Stimulated activated CD8-positive, alpha-beta memory T cell treated with anti-CD3 and anti-CD28 coated beads, Interleukin-12 subunit alpha, Interleukin-12 subunit beta, amount 100 ng/mL, for 4 hours (primary cell): ENCODE measurements at regions not wholly inside any gene's neighbourhood (a gene's known extent, or its start where the extent isn't known, plus 50 kb on each side); places are given as distances from the start of the nearest gene placed in this dataset.
"Not testable (repeated sequence)": the region's sequence is repeated elsewhere in the genome, so short reads cannot be mapped to it uniquely, and the experiment has no call there.

Experiments
- DNase-seq: peaks from one replicate; pipeline ENCODE4 v3.0.0-alpha.2; 2020; ENCODE audit warnings: low read depth

DNA sequence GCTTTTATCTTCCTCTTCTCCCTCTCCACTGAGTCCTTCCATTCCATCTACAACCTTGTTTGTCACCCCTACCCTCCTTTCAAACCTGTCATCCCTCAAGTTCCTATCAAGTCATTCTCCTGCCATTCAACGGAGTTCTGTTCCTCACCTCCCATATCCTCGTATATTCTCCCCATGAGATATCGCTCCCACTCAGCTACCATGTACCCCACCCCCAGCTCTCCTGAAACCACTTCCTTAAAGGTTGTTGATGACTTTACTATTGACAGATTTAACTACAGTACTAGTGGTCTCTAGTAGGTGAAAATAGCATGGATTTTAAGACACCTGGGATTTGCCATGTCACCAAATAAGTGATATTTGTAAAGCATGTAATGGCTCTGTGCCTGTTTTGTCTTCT is 107.4 kb upstream of the BARHL2 start:
- DNase-seq, result no peak

DNA sequence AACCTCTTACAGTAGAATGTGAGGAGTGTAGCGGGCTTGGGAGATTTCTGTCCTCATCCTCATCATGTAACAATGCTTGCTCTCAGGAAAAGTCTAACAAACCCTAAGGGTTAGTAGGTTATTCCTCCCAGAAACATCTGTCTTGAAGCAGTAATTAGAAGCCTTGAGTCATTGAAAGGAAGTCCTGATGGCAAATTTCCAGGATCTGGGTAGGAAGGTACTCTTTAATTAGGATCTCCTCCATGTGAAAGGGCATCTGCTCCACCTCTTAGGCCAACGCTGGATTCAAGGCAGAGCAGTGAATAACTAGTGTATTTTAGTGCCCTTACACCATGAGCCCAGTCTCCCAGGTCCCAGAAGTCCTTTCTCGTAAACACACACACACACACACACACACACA is 106.6 kb upstream of the BARHL2 start:
- no peak for DNase-seq

DNA sequence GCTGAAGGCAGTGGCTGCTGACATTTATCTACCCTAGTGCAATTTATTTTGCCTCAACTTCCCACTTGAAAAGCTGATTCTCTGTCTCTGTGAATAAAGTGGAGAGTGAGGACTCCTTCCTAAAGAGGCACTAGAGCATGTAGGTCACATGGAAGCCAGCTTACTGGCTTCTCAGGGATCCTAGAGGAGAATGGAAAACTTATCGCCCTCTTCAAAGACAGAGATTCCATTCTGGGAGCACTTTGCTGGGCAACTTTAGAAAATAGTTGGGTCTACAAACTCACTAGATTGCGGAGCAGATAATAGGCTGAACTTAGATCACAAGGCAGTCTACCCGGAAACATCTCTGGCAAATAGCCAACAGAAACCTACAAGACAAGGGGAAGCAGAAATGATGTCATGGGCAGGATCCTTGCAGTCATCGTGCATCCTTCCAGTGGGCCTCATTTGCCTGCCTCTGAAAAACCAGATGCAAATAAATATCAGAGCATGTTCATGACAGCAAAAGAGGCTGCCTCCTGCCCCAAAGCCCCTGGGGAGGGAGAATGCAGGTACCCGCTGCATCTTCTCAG is 104.8 kb upstream of the BARHL2 start:
- DNase-seq, result no peak

DNA sequence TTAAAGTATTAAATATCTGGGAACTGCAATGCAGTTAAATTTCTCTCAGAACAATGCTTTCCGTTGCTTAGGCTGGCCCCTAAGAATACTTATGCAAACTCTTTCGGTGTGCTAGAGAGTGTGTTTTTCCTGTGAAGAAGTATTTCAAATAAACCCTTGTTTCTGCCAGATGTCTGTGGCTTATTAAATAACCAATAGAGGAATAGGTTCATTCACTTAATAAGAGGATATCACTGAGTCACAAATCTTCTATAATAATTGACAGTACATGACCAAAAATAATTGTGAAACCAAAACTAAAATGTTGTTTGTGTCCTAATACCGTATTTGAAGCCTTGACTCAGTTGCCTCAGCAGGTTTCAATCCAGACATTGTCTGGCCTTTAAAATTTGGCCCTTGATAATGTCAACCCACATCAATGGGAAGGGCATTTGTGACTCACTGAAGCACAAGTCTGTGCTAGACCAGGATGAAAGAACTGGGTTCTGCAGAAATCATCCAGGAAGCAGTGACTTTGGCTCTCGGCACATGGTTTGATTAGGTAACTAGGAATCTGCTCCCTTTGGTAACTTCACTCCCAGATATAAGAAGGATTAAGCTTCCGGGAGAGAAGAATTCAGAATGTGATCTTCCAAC is 104.2 kb upstream of the BARHL2 start:
- no peak for DNase-seq

DNA sequence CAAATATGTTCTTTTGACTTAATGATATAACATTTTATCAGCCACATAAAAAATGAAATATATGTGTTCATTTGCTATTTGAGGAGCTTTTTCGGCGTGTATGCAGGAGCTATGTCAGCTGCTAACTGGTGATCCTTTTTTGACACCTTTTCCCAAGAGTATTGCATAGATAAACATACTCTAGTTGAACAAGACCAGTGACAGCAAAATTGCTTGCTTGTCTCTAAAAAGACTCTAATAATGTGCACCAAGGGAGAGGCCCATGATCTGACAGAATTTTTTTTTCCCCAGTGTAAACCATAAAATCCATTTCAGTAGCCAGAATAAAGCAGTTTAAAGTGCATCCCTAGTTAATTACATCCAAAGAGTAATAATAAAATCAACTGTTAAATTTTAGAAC is 103.6 kb upstream of the BARHL2 start:
- DNase-seq, result no peak

DNA sequence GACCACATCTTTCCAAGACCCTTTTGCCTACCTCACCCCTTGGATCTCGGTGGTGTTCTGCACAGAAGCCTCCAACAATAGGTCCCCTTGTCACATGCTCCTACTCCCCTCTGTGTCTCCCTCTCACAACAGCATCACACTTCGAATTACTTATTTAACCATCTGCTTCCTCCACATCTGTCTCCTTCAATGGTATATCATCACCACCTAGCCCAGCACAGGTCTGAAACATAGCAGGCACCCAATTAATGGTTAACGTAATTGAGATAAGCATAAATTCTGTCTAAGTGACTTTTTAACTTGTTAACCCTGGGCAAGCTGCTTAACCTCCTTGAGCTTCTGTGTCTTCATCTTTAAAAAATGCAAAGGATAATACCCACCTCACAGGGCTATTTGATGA is 100.3 kb upstream of the BARHL2 start:
- DNase-seq, result no peak

DNA sequence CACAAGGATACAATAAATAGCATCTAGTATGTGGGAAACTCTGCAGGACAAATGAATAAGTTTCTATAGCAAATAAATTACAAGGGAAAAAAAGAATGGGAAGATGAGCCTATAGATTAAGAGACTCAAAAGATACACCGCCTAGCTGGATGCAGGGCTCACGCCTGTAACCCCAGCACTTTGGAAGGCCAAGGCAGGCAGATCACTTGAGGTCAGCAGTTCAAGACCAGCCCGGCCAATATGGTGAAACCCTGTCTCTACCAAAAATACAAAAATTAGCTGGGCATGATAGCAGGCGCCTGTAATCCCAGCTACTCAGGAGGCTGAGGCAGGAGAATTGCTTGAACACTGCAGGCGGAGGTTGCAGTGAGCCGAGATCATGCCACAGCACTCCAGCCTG is 95.1 kb upstream of the BARHL2 start:
- not testable (repeated sequence) for DNase-seq

DNA sequence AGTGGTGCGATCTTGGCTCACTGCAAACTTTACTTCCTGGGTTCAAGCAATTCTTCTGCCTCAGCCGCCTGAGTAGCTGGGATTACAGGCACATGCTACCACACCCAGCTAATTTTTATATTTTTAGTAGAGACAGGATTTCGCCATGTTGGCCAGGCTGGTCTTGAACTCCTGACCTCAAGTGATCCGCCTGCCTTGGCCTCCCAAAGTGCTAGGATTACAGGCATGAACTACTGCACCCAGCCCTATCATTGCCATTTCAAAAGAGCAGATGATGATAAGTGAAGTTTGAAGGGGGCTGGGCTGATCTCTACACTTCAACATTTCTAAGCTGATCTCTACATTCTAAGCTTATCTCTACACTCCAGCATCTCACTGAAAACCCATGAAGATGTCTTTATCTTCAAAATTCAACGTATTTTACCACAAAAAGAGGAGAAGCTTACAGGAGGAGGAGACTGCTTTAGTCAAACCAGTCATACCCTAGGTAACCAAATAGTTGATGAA is 94.4 kb upstream of the BARHL2 start:
- not testable (repeated sequence) for DNase-seq

DNA sequence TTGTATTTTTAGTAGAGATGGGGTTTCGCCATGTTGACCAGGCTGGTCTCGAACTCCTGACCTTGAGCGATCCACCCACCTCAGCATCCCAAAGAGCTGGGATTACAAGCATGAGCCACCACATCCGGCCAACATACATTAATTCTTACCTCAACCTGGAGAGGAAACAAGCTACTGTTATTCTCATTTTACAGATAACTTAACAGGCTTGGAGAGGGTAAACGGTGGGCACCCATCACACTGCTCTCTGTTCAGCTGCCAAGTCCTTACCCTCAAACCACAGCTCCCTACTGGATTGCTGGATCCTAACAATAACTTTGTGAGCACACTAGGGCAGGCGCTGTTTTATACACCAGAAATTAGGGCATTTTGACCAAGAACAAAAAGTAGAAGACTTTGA is 93.6 kb upstream of the BARHL2 start:
- no peak for DNase-seq

DNA sequence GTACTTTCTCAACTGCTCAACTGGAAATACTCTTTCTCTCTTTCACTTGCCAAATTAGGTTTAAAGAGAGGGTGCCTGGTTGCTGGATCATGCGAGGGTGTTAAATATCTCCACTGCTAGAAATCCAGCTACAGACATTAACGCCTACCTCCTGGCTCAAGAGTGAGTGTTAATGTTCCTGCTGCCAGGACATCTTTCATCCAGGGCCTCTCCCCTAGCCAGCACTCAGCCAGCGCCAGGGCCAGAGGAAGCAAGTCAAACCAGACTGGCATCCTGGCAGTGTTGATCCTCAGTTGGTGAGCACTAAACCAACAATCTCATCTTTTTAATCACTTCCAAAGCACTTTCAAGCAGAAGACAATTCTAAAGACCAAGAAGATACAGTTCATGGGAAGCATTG is 92.9 kb upstream of the BARHL2 start:
- no peak for DNase-seq

DNA sequence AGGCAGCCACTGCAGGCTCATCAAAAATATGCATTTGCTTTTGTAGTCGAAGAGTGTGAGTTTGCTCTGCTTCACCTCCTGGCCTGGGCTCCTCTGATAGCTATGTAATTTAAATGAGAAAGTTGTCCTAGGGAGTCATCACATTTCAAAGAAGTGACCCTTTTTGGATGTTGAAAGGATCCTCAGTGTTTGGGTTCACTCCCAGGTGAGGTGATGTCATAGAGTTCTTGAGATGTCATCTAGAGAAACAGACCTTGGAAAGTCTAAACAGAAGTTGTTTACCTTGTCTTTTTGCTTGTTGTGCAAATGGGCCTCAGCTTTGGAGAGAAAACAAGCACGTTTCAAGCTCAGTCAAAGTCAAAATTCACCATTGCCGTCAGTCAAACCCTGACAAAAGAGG is 92.0 kb upstream of the BARHL2 start:
- DNase-seq, result no peak

DNA sequence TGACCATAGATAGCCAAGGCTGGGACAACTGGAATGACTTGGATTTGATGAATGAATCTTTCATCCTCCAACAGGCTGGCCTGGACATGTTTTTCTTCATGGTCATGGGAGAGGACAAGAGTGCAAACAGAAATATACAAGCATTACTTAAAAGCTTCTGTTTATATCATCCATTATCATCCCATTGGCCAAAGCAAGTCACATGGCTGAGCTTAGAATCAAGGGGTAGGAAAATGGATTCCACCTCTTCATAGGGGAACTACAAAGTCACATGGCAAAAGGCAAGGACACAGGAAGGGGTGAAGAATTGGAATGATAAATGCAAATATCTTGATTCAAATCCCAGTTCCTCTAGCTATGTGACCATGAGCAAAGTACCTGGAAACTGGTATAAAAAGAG is 90.2 kb upstream of the BARHL2 start:
- DNase-seq, result no peak

DNA sequence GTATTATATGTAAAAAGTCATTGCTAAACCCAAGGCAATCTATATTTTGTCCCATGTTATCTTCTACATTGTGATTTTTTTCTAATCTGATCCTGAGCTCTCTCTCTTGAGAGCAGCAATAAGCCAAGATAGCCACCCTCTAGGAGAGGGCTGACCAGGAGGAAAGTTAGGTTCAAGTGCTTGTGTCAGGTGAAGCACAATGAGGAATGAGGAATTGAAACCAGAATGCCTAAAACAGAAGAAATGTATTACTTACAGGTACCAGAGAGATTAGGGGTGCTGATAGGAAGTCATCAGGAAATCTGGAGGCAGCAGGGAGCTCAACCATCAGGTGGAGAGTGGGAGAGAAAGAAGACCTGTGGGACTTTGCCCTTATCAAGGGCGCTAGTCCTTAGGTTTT is 85.5 kb upstream of the BARHL2 start:
- no peak for DNase-seq

DNA sequence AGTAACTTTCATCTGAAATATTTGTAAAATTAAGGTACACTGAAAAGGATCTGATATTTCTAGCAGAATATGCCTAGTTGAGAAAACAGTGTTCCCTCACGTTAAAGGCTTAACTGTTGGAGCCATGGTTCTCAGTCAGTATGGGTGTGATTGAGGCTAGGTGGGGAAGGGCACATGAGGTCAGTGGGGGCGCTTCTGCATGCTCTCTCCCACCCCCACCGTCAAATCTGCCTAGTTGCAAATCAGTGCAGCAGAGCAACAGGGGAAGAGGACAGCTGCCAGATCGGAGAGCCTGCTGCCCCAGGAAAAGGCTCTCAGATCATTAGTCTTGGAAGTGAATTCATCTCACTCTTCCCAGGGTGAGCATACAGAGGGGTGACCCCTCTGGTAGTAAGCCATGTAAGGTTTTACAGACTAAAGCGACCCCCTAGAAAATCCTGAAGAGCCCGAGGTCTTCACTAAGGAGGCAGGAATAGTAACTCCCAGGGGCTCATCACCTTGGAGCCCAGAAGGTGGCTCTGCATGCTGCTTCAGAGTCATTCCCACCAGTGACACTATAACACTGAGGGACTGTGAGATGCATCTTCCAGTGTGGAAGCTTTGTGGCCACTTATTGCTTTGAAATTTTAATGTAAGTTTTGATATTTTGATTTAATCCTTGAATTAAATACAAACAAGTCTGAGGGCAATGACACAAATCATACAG is 83.1 kb upstream of the BARHL2 start:
- DNase-seq, result no peak

DNA sequence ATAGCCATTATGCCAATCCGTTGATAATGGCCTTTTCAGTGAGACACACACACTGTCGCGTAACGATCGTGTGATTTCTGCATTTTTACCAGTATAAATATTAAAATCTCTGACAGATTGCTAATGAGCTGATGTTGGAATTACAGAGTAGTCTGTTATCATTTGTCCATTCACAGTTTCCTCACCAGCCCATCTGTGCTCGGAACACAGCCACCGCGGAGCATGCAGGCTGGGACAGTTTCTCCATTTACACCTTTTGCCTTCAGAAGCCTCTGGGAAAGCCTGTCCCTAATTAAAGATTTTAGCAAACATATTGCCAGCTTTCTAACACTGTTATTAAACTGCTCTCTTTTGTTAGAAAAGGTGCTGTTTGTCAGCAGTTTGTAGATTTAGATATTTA is 82.2 kb upstream of the BARHL2 start:
- no peak for DNase-seq

DNA sequence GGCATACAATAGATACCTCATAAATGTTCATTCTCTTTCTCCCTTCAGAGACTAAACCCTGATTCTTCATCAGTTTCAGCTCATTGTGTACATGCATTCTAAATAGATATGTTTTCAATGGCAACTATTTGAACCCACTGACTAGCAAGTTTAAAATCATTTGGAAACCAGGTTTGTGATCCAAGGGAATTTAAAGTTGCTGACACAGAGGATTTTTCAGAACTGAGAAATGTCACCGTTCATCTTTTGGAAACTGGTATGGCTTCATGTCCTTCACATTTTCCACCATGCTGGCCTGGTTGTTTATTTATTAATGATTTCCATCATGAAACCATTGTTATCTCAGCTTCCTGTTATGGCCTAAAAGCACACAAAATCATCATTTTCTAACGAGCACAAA is 81.8 kb upstream of the BARHL2 start:
- DNase-seq, result no peak

DNA sequence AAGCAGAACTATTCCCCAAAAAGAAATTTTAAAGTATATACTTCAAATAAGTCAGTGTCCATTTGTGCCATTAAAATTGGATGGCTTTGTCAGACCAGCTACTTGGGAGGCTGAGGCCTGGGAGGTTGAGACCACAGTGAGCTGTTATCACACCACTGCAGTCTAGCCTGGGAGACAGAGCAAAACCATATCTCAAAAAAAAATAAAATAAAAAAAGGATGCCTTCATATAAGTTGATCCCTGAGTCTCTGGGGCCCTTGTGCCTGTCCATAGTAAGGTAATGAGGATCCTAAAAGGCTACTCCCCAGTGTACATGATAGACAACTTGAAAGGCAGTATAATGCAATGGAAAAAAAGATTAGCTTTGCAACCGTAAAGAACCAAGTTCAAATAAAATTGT is 81.2 kb upstream of the BARHL2 start:
- no peak for DNase-seq

DNA sequence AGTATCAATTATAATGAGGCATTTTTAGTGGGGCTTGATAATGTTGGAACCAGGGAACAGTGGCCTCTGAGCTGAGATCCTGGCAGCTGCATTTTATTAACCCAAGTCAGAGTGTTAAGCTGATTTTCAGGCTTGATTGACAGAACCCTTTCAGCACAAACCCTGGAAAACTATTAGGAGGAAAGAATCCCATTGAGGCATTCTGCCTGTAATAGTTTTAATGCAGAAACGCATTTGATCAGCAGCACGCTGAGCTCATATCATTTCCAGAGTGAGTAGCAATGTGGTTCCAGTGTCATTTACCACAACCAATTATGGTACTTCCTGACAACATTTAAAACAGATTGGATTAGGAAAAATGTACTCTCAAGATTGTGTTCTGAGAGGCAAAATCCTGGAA is 78.3 kb upstream of the BARHL2 start:
- DNase-seq, result no peak

DNA sequence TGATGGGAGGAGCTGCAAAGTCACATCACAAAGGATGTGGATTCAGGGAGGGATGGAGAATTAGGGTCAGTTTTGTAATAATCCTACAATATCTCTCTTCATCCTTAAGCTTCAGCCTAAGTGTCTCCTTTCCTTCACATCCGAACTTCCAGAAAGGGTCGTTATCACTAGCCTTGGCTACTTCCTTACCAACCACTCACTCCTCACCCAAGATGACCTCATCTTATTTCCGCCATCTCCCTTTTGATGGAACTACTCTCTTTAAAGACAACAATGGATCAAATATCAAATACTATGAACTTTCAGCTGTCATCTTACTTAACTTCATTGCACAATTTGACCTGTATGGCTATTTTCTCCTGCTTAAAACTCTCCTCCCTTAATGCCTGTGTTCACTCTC is 69.6 kb upstream of the BARHL2 start:
- no peak for DNase-seq

DNA sequence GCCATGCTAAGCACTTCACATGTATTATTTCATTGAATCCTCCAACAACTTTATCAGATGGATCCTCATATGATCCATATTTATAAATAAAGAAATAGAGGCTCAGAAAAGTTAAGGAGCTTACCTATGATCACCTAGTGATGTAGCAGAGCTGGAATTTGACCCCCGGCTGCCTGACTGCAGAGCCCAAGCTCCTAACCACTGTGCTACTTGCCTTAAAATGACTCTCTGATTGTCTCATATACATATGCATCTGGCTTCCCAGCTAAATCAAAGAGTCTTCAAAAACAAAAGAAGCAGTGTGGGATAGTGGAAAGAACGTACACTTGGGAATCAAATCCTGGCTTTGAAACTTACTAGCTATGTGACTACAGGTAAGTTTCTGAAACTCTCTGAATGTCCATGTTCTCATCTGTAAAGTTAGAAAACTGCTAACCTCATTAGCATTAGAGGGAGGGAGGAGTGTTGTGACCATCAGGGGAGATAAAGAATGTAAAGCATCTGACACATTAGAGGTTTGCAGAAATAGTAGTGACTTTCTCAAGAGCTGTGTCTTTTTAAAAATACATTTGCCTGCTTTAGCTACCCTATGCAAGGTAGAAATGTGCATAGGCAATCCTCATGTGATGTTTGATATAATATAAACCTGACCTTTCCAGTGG is 67.2 kb upstream of the BARHL2 start:
- no peak for DNase-seq

DNA sequence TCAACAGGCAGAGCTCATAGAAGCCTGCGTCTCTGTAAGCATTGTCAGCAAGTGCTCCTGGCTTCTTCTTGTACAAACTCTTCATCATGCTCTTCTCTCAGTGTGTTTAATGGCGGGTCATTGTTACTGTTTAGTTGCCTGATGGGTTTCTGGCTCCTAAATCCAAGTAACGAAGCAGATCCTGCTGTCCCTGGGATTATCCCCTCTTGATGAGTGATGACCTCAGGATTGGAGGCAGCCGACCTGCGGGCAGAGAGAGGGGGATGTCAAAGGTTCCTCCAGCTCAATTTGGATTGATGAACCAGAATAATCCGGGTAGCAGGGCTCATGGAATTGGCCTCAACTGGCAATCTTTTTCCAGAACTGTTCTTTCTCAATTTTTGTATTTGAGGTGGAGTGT is 66.1 kb upstream of the BARHL2 start:
- DNase-seq, result no peak

DNA sequence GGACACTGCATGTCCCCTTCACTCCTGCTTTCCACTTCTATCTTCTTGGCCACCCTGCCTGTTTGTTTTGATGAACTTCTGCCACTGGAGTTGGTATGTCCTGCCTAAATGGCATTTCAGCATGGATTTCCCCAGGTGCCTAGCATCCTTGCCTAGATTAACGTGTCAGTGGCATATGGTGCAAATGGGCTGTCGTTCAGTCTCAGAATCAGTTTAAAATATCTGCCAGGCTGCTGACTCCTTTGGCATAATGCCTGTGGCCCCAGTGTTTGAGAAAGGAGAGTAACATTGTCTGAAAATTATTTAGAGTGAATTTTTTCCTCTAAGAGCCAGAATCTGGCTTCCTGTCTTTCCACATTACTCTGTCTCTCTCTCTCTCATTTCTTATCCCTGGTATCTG is 64.9 kb upstream of the BARHL2 start:
- no peak for DNase-seq

DNA sequence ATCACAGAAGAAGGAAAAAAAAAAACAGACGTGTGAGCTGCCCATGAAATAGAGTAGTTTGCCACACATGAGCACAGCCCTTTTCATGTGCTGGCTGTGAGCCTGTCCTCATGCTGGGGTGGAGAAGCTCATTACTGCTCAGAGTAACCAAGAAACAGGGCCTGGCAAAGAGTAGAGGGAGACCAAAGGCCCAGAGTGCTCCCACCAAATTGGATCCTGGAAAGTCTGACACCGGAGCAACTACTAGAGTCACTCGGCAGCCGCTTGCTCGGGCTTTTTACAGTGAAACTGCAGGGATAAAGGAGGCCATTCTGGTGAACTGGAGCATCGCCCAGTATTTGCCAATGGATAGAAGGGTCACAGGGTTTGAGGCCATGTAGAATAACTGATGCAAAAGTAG is 64.4 kb upstream of the BARHL2 start:
- no peak for DNase-seq
